Panc1 (cell line): ENCODE measurements at regions not wholly inside any gene's neighbourhood (a gene's known extent, or its start where the extent isn't known, plus 50 kb on each side); places are given as distances from the start of the nearest gene placed in this dataset.

Experiments used
- ATAC-seq: fragments of 200-7000 bp; cut with Tn5 transposase; 2 replicates; pipeline ENCODE4 v1.9.1; 2020; ENCODE audit warnings: mild to moderate bottlenecking, moderate library complexity
- BruUV-seq: library from RNA; stranded (reverse); fragments of 400-500 nt; replicated peaks from 2 replicates; lab custom pipeline; 2021; lab: Mats Ljungman, UMichigan
- CTCF ChIA-PET: fragments of 300-600 bp; sonication (Branson Sonifier 250); formaldehyde crosslinking; loops from one replicate; lab custom pipeline; 2022; ENCODE audit warnings: antibody characterized with exemption; lab: Charles Lee
- POLR2A ChIA-PET: fragments of 300-600 bp; sonication (Branson Sonifier 250); formaldehyde crosslinking; loops from one replicate; lab custom pipeline; 2022; ENCODE audit warnings: antibody characterized with exemption; lab: Charles Lee
- DNase-seq: peaks from one replicate; pipeline ENCODE4 v3.0.0-alpha.2; 2010; ENCODE audit warnings: low read depth, low spot score
- H3K27ac ChIP-seq: 2 replicates; pipeline ENCODE4 v1.5.1; 2011; ENCODE audit warnings: mild to moderate bottlenecking, low read length, inconsistent platforms
- H3K27me3 ChIP-seq: fragments of 200-500 bp; sonication (Bioruptor generic); 2 replicates; pipeline ENCODE4 v1.6.0; 2014; ENCODE audit warnings: low read length, inconsistent platforms; ENCODE audit not compliant: control insufficient read depth, insufficient read depth
- H3K36me3 ChIP-seq: fragments of 200-500 bp; sonication (Bioruptor generic); 2 replicates; pipeline ENCODE4 v1.5.1; 2014; ENCODE audit warnings: inconsistent platforms, mild to moderate bottlenecking, low read length, moderate library complexity; ENCODE audit not compliant: control insufficient read depth, insufficient read depth
- H3K4me1 ChIP-seq: 2 replicates; pipeline ENCODE4 v1.5.1; 2011; ENCODE audit warnings: inconsistent platforms, mild to moderate bottlenecking, low read length, moderate library complexity; ENCODE audit not compliant: control insufficient read depth, insufficient read depth
- H3K4me3 ChIP-seq, 2 experiments: 2 replicates each; pipeline ENCODE4 v1.5.1; 2011 to 2012; ENCODE audit warnings: low read depth in 2 of 2, low read length in 2 of 2, mild to moderate bottlenecking in 2 of 2, inconsistent platforms in 1 of 2, moderate library complexity in 1 of 2
- H3K9me3 ChIP-seq: fragments of 200-500 bp; sonication (Bioruptor generic); 2 replicates; pipeline ENCODE4 v1.5.1; 2014; ENCODE audit warnings: low read depth, mild to moderate bottlenecking, inconsistent platforms, low read length, moderate library complexity; ENCODE audit not compliant: control insufficient read depth, insufficient read depth
- POLR2AphosphoS5 ChIP-seq: IDR thresholded peaks from 2 replicates; pipeline ENCODE4 v1.6.1; 2012; ENCODE audit warnings: mild to moderate bottlenecking, low read depth, low read length, moderate library complexity
- SIN3A ChIP-seq: IDR thresholded peaks from 2 replicates; pipeline ENCODE4 v1.6.1; 2012; ENCODE audit warnings: low read depth, mild to moderate bottlenecking, low read length, moderate library complexity, borderline replicate concordance; ENCODE audit not compliant: insufficient read depth
- TCF7L2 ChIP-seq: IDR thresholded peaks from 2 replicates; pipeline ENCODE4 v1.6.1; 2011; ENCODE audit warnings: mild to moderate bottlenecking, low read depth, low read length, inconsistent platforms
- in situ Hi-C: cut with HindIII; loops from 2 replicates; pipeline ENCODE4 v1.10.0; 2016; ENCODE audit warnings: low sequenced_read_pairs, low pct_unique_long_range_greater_than_20kb
- intact Hi-C: fragments of 100-400 bp; cut with micrococcal nuclease; formaldehyde crosslinking; loops from one replicate; pipeline ENCODE4 v1.10.0; 2022; ENCODE audit not compliant: unreplicated experiment
- TF ChIP-seq, protein P1 (sequence below): fragments of 450-650 bp; IDR thresholded peaks from 2 replicates; pipeline ENCODE4 v1.5.1; 2017; ENCODE audit warnings: mild to moderate bottlenecking
- TF ChIP-seq, protein P2 (sequence below), 2 experiments: IDR thresholded peaks; 2 replicates each; pipeline ENCODE4 v1.6.1; 2011 to 2012; ENCODE audit warnings: low read depth in 2 of 2, control low read depth in 1 of 2, low read length in 1 of 2, mild to moderate bottlenecking in 1 of 2, moderate library complexity in 1 of 2; ENCODE audit not compliant: insufficient read depth in 1 of 2

DNA sequence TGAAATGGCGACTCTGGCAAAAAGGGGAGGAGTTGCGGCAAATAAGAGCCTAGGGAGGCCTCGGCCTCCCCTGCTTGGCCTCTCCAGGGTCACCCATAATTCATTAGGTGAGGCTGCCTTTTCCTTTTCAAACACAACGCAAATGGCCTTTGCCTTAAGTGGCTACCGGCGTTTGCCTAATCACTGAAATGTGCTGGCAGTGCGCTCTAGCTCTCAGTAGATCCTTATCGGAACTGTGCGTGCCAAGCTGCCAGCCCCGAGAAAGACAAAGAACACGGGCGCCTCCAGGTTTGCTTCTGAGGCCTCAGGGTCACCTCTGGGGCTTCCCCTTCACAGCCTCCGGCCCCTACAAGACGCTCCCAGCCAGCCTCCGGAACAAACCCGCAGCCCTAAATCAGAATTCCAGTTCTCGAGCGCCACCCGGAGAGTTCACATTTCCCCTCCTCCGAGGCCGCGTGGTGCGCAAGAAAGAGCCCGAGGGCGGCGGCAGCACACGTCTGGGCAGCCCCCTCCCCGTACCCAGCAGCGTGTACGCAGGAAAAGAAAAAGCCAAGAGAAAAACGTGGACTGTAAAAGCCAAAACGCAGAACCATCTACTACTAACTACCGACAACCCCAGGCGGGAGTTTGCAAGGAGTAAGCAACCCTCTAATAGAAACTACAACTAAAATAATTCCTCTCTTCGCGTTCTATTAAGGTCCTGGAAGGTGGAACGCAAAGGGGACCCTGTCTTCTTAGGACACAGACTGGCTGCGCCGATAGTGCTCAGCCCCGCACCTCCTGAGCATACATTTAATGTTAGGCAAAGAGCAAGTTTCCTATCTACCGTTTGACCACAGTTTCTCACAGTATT lies 76.5 kb upstream of the BCOR start:
- intact Hi-C loops (loop anchor here (5.0 to 10.0 kb wide), 2 partner anchors 82 to 91 kb away; no protein-coding TSS in a partner anchor), in situ Hi-C loops (no loop called here)
- Histone ChIP-seq H3K36me3 (no peaks in the 10 kb centered on the region), H3K9me3 (no peaks in the 10 kb centered on the region), H3K4me3 (peak overlapping the region; percentile 42 to 56; a peak in 3 of 4 replicates), H3K27ac (peak overlapping the region; percentile 89), H3K27me3 (no peaks in the 10 kb centered on the region), H3K4me1 (peaks cover 9% of the 10 kb centered on the region)
- BruUV-seq: TSS peak; percentile 49
- peak; percentile 63 for ATAC-seq
- no peak for DNase-seq
- TF ChIP-seq, protein P1, sequence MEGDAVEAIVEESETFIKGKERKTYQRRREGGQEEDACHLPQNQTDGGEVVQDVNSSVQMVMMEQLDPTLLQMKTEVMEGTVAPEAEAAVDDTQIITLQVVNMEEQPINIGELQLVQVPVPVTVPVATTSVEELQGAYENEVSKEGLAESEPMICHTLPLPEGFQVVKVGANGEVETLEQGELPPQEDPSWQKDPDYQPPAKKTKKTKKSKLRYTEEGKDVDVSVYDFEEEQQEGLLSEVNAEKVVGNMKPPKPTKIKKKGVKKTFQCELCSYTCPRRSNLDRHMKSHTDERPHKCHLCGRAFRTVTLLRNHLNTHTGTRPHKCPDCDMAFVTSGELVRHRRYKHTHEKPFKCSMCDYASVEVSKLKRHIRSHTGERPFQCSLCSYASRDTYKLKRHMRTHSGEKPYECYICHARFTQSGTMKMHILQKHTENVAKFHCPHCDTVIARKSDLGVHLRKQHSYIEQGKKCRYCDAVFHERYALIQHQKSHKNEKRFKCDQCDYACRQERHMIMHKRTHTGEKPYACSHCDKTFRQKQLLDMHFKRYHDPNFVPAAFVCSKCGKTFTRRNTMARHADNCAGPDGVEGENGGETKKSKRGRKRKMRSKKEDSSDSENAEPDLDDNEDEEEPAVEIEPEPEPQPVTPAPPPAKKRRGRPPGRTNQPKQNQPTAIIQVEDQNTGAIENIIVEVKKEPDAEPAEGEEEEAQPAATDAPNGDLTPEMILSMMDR: peak; percentile 40
- no peak for TF ChIP-seq SIN3A
- TF ChIP-seq TCF7L2: peak; percentile 62
- peak; percentile 36; the same call in 1 of the 2 replicates for TF ChIP-seq POLR2AphosphoS5
- ChIA-PET POLR2A (no interaction called here), CTCF (interaction anchor here (0.7 kb wide), 1 partner anchor 9 kb away, joined by 3 read pairs; no protein-coding TSS in a partner anchor)

DNA sequence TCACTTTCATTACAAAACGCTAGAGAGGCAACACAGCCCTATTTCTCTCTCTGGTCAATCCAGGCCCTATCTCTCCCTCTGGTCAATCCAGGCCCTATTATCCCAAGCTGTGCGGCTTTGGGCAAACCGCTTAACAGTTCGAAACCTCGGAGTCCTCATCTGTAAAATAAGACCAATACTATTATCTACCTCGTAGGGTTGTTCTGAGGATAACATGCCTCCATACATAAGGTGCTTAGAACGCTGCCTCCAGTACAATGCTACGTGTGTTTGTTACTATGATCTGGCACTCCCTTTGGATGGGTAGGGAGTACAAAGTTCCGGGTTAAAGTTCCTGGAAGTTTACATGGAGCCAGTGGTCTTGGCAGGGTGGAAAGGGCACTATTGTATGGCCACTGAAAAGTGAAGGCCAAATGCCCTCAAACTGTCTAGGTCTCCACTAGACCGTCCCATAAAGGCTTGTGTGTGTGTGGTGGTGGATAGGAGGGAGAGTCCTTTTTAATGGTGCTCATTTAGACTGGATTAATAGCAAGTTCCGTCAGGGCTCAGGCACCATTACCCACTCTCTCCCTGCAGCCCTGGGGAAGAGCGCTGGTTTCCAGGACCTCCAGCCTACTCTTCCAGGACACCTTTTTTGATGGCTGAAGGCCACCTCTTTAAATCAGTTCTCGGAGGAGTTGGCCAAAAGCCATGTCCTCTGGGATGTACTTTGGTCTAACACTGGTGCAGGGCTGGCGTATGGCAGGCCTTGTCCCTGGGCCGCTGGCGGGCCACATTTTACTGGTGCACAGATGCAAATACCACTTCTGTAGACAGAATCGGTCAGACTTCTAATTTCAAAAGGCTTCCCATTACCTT lies 75.6 kb upstream of the BCOR start:
- ChIA-PET CTCF (interaction anchor here (0.7 kb wide), 1 partner anchor 8 kb away, joined by 3 read pairs; no protein-coding TSS in a partner anchor), POLR2A (no interaction called here)
- Histone ChIP-seq H3K4me3 (peak overlapping the region in 1 of 2 experiments; percentile 56; a peak in 3 of 4 replicates), H3K27me3 (no peaks in the 10 kb centered on the region), H3K27ac (peak overlapping the region; percentile 89), H3K4me1 (peaks cover 12% of the 10 kb centered on the region), H3K9me3 (no peaks in the 10 kb centered on the region), H3K36me3 (no peaks in the 10 kb centered on the region)
- ATAC-seq (no peak; the same call in 1 of the 2 replicates), DNase-seq (no peak)
- intact Hi-C loops (loop anchor here (5.0 to 10.0 kb wide), 2 partner anchors 81 to 91 kb away; no protein-coding TSS in a partner anchor), in situ Hi-C loops (no loop called here)
- BruUV-seq: no TSS peak
- no peak; the same call in 1 of the 2 replicates for TF ChIP-seq TCF7L2
- TF ChIP-seq, protein P2, sequence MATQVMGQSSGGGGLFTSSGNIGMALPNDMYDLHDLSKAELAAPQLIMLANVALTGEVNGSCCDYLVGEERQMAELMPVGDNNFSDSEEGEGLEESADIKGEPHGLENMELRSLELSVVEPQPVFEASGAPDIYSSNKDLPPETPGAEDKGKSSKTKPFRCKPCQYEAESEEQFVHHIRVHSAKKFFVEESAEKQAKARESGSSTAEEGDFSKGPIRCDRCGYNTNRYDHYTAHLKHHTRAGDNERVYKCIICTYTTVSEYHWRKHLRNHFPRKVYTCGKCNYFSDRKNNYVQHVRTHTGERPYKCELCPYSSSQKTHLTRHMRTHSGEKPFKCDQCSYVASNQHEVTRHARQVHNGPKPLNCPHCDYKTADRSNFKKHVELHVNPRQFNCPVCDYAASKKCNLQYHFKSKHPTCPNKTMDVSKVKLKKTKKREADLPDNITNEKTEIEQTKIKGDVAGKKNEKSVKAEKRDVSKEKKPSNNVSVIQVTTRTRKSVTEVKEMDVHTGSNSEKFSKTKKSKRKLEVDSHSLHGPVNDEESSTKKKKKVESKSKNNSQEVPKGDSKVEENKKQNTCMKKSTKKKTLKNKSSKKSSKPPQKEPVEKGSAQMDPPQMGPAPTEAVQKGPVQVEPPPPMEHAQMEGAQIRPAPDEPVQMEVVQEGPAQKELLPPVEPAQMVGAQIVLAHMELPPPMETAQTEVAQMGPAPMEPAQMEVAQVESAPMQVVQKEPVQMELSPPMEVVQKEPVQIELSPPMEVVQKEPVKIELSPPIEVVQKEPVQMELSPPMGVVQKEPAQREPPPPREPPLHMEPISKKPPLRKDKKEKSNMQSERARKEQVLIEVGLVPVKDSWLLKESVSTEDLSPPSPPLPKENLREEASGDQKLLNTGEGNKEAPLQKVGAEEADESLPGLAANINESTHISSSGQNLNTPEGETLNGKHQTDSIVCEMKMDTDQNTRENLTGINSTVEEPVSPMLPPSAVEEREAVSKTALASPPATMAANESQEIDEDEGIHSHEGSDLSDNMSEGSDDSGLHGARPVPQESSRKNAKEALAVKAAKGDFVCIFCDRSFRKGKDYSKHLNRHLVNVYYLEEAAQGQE (IDR thresholded peaks at IDR 0.05; ENCODE audit: insufficient read depth in 1 of 2, low read depth in 2 of 2, low read length in 1 of 2): no peak
- no peak for TF ChIP-seq POLR2AphosphoS5
- no peak for TF ChIP-seq SIN3A
- TF ChIP-seq, protein P1: no peak
